Skin of body (tissue), 1 donor: ENCODE measurements at regions not wholly inside any gene's neighbourhood (a gene's known extent, or its start where the extent isn't known, plus 50 kb on each side); places are given as distances from the start of the nearest gene placed in this dataset.
"Not testable (repeated sequence)": the region's sequence is repeated elsewhere in the genome, so short reads cannot be mapped to it uniquely, and the experiment has no call there.

Experiments used
- DNase-seq: peaks from one replicate; lab custom pipeline; 2025; lab: John Stamatoyannopoulos, UW

DNA sequence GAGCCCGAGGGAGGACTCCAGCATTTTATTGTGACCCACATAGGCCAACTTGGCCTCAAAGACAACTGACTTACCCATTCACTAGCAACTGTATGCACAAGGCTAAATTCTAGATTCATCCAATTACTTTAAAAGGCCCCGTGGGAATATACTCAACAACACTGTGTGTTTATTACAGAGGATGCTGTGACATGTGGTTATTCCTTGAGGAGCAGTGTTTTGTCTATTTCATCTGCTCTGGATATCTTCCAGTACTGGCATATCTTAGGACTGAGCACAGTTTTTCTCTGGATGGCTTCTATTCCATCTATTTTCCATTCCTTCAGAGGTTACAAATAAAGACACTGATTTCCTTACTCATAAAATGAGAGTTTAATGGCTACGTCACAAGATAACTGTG is 87.2 kb upstream of the KRAS start:
- DNase-seq, result no peak

DNA sequence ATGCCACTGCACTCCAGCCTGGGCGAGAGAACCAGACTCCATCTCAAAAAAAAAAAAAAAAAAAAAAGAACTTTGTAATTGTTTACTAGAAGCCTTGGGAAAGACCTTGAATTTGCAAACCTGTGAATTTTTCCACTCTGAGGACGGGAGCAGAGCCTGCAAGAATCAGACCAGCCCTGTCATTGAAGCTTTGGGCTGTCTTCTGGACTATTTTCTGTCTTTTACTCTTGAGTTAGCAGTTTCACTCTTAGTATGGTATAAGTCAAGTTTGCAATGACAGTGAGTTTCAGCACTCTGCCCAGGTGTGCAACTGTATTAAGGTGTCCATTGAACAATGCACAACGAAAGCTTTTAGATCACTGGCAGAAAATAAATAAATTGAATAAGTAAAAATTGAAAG is 81.4 kb upstream of the KRAS start:
- no peak for DNase-seq

DNA sequence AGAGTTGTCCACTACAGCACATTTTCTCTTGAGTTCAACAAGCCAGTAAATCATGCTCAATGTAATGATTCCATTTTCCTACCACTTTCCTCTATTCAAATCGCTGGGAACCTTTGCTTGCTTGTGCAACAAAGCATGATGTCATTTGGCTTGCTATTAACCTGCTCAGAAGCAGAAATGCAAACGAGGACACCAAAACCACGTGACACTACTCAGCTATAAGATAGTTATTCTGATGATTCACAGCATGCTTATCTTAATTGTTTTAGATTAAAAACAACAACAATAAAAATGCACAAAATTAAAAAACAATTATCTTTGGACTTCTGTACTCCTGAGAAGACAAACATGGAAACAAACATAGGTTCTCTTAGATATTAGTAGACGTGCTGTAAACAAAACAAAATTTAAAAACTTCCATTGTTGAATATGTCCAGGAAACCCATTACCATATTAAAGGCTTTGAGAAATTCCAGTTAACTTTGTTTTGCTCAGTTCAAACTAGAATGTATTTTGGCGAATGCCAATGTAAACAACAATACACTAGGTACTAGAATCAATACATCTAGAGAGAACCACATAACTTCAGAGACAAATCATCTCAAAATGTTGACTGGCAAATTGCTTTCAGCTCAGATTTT is 77.5 kb upstream of the KRAS start:
- no peak for DNase-seq

DNA sequence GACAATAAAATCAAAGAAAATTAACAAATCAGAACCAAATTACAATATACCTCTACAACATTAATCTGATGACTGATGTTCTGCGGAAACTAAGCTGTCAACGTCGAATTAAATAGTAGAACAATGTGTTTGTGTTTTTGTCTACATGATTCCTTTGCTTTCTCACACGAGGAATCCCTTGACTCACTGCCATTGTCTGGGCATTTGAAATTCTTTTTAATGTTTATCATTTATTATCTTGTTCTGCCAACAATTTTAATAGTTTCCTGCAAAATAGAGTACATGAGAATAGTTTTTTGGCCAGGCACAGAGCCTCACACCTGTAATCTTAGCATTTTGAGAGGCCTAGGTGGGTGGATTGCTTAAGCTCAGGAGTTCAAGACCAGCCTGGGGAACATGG is 76.6 kb upstream of the KRAS start:
- no peak for DNase-seq

DNA sequence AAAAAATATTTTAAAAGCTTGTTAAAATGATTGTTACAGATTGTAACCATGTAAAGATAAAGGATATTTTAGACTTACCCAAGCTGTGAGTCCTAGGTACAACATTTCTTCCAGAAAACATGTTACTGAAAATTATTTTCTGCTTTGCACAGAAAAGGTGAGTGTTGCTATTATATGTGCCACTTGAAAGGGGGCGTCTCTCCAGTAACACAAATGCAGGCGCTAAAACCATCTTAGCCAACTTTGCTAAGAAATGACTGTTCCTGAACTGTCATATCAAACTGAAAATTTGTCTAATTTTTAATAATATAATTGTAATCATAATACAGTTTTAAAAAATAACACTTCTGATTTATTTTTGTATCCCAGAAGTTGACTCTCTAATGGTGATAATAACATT is 75.6 kb upstream of the KRAS start:
- DNase-seq, result no peak

DNA sequence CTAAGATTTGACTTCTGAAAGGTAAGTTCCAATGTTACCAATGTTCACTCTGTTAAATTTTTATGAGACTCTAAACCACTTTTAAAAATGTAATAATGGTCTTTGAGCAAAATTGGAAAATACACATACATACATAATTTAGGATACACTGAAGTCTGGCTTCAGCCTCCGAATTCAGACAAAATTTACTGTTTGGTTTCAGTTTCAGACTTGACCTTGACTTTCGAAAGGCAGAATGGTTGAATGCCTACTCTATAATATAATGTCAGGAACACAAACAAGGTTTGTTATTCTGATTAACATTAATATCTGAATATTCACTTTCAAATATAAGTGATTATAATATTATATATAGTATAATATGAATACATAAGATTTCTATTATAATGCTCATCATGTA is 74.1 kb upstream of the KRAS start:
- no peak for DNase-seq

DNA sequence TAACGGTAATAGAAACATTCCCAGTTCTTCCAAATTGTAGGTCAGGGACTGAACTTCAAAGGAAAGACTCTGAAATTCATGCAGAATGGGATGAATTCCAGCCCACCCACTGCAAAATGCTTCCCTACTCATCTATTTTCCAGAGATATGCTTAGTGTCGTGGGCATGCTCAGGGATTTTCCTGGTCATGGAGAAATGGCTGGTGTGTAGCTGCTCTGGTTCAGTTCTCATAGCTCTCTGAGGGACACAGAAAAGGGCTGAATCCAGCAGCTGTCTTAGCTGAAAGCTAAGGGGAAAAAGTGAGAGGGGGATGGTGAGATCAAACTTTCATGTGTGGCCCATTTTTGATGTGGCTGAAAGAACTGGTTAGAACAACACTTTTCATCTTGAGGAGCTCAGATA is 72.9 kb upstream of the KRAS start:
- DNase-seq, result no peak

DNA sequence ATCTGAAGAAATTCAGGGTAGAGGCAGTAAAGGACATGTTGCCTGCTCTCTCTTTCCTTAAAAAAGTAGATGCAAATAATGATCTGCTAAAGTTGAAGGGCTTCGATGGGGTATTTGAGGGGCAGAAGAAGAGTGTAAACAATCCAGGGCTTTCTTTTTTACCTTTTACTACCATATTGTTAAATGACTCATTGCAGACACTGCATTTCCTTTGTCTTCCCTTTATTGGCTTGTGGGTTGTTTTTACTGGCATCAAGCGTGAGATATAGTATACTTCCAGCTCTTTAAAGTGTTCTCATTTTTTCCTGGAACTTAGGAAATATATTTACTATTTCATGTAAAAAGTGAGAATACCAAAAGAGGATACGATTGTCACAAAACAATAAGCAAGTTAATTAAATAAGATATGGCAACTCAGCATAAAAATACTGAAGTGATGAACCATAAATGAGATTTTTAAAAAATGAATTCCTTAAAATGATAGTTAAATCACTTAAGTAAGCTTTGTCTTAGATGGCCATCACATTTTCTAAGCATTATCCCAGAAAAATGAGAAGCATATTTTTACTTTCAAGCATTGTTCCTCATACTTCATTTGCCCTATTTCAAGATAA is 72.3 kb upstream of the KRAS start:
- no peak for DNase-seq

DNA sequence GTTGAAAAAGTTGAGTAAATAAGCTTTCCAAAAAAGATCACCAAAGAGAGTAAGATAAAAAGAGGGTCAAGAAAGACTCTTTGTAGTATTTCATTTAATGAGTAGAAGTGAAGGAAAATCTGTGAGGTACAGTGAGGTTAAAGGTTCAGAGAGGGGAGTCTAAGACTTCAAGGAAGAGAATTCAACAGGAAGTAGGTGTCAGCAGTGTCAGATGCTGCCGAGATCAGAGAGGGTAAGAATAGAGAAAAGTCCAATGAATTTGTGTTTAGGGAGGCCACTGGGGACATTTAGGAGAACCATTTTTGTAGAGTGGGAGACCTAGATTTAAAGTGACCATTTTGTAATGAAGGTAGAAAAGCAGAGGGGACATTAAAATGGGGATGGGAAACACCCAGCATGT is 71.6 kb upstream of the KRAS start:
- no peak for DNase-seq

DNA sequence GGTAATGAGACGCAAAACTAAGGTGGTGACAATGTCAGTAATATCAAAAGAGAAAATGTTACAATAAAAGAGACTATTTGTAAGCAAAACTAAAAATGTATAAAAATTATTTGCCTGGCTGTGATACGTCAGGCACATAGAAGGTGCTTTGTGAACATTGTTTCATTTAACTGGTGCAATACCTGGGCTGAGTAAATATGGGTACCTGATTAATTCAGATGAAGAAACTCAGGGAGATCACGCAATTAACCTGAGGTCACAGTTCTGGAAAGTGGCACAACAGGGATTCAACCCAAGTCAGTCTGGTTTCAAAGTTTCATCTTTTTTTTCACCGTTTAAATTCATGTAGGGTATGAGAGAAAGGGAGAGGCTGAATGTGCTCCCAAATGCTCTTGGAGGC is 71.0 kb upstream of the KRAS start:
- no peak for DNase-seq

DNA sequence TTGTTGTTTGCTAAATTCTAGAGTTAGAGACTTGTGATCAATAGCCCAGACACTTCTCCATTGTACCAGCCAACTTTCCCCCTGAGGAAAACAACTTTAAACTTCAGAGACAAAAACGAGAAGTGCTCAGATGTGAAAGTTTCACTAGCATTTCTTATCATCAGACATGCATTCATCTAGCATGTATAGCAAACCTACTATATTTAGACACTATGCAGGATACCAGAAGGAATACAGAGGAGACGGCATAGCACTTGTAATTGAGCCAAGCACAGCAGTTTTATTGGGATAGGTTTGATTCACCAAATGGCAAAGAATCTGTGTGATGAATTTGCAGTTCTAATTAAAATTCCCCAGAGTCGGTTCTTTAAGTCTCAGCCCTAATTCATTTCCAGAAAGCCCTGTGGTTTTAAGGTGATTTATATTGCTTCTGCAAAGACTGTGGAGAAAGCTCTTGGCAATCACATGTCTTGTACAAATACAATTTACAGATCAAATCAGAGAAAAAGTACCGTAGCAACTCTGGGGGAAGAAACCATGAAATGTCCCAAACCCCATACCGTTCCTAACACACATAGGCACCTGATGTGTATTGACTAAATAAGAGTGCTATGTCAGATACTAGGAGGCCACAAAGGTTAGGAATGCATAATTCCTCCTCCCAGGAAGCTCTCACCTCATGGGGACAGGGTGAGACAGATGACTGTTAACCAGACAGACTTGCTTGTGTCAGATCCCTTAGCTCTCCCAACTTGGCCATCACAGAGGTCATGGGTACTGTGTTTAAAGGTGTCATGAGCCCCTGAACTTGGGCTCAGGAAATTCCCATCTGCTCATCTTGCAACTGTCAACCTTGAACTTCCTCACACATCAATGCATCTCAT is 69.6 kb upstream of the KRAS start:
- DNase-seq, result no peak

DNA sequence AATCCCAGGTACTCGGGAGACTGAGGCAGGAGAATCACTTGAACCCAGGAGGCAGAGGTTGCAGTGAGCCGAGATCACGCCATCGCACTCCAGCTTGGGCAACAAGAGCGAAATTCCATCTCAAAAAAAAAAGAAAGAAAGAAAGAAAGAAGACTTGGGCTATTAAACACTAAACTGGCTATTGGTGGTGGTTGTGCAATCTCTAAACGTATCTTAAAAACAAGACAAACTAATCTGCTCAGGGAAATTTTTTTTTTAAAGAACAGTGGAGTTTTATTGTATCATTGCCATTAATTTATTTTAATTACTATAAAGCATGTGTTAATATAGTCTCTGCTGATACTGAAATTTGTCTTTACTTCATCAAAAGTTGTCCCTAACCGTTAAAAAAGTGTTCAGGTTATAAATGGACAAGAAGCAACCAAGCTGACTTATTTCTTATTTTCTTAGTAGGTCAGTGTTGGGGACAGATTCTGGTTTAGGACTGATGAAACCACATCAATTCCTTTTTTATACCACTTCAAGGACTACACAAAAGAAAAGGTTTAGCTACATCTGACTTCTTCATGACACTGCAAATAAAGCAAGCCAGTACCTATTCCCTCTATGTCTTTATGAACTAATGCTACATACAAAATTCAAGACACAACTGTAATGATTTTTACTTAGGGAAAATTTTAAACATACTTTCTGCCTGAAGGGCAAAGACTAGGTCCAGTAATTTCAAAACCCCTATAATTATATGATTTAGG is 68.7 kb upstream of the KRAS start:
- DNase-seq, result no peak

DNA sequence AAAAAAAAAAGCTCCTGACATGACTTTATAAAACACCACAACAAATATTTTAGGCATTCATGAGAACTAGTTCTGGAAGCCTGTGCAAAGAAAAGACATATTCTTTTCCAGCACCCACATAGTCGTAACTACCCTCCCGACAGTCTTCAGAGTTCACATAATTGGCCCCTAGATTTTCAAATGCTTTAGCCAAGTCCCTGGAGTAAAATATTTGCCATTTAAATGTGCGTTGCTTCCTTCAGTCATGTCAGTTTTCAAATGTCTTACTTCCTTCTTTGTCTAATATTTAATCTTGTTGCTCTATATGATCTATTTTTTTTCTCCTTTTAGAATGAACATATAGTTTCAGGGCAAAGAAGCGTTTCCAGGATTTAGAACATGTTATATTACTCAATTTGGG is 66.8 kb upstream of the KRAS start:
- no peak for DNase-seq

DNA sequence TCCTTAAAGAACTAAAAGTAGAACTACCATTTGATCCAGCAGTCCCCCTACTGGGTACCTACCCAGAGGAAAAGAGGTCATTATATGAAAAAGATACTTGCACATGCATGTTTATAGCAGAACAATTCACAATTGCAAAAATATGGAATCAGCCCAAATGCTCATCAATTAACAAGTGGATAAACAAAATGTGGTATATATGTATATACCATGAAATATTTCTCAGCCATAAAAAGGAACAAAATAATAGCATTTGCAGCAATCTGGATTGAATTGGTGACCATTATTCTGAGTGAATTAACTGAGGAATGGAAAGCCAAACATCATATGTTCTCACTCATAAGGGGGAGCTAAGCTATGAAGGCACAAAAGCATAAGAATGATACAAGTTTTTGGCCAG is 64.7 kb upstream of the KRAS start:
- DNase-seq, result no peak

DNA sequence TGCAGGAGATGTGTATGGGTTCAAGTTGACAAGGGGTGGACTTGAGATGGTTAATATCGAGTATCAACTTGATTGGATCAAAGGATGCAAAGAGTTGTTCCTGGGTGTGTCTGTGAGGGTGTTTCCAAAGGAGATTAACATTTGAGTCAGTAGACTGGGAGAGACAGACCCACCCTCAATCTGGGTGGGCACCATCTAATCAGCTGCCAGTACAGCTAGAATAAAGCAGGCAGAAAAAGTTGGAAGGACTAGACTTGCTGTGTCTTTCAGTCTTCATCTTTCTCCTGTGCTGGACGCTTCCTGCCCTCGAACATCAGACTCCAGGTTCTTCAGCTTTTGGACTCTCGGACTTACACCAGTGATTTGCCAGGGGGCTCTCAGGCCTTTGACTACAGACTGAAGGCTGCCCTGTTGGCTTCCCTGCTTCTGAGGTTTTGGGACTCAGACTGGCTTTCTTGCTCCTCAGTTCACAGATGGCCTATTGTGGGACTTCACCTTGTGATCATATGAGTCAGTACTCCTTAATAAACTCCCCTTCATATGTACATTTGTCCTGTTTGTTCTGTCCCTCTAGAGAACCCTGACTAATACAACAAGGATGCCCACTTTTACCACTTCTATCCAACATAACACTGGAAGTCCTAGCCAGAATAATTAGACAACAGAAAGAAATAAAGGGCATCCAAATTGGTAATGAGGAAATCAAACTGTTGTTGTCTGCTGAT is 62.7 kb upstream of the KRAS start:
- DNase-seq, result not testable (repeated sequence)

DNA sequence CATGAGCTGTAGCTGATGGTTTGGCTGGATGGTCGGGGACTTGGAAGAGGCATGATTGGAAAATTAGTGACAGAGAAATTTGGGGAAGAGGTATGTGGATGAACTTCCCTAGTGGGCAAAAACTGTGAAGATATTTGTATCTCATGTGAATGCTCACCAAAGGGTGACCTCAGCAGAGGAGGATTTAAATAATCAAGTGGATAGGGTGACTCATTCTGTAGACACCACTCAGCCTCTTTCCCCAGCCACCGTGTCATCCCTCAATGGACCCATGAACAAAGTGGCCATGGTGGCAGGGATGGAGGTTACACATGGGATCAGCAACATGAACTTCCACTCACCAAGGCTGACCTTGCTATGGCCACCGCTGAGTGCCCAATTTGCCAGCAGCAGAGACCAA is 60.8 kb upstream of the KRAS start:
- no peak for DNase-seq

DNA sequence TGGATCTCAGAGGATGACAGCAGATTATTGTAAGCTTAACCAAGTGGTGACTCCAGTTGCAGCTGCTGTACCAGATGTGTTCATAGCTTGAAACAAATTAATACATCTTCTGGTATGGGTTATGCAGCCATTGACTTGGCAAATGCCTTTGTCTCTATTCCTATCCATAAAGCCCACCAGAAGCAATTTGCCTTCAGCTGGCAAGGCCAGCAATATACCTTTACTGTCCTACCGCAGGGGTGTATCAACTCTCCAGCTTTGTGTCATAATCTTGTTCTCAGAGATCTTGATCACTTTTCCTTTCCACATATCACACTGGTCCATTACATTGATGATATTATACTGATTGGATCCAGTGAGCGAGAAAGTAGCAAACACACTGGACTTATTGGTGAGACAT is 59.3 kb upstream of the KRAS start:
- DNase-seq, result peak; percentile 11

DNA sequence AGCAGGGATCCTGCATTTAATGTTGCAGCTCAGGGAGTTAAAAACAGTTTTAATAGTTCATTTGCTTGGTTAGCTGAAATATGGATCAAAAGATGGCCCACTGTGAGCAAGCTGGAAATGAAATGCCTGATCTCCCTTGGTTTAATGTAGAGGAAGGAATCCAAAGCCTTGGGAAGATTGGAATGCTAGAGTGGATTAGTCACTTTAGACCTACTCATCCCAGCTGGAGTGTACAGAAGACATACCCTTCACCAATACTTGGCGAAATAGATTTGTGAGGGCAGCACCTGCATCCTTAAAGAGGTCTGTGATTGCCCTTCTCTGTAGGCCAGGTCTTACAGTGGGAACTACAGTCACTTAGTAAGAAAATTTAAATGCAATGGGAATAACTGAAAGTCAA is 58.0 kb upstream of the KRAS start:
- DNase-seq, result no peak

DNA sequence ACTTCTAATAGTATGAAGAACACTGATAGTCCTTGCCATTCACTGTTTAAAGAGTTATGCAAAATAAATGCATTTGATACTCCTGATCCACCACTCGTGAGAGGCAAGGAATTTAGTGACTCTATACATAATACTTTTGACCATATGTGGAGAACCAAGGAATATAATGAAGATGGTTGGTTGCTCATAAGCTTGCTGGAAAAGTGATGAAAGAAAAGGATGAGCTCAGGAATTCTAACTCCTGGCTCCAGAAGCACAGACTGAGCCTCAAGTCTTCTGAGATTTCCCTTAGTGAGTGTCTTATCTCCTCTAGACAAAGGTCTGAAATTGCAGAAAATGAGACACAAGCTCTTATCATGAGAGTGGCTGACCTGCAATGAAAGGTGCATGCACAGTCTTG is 57.1 kb upstream of the KRAS start:
- no peak for DNase-seq

DNA sequence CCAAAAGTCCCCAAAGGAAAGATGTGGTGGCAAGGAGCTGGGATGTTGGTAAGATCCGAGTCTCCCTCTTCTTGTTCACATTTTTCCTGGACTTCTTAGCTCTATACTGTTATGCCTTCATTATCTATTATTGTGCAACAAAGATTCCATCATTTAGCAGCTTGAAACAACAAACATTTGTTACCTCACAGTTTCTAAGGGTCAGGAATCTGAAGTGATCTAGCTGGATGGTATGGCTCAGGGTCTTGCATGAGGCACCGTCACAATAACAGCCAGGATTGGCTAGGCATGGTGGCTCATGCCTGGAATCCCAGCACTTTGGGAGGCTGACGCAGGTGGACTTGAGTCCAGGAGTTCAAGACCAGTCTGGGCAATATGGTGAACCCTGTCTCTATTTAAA is 51.1 kb upstream of the KRAS start:
- no peak for DNase-seq
